Esophagus muscularis mucosa (tissue), 4 donors: ENCODE measurements at regions not wholly inside any gene's neighbourhood (a gene's known extent, or its start where the extent isn't known, plus 50 kb on each side); places are given as distances from the start of the nearest gene placed in this dataset.
"Not testable (repeated sequence)": the region's sequence is repeated elsewhere in the genome, so short reads cannot be mapped to it uniquely, and the experiment has no call there.

Experiments used
- DNase-seq: peaks from one replicate; pipeline ENCODE4 v3.0.0-alpha.2; 2017; ENCODE audit errors: extremely low spot score
- H3K27ac ChIP-seq, 4 donors: fragments of 200-600 bp; sonication (generic); replicated peaks in 1 of 4; 1 replicate in 3 of 4; 2 replicates in 1 of 4; pipeline ENCODE4 v1.5.1; 2016 to 2019; ENCODE audit warnings: mild to moderate bottlenecking in 1 of 4
- H3K27me3 ChIP-seq, 4 donors: fragments of 200-600 bp; sonication (generic); one replicate each; pipeline versions ENCODE4 v1.5.1 to v1.6.0; 2016 to 2019
- H3K36me3 ChIP-seq, 4 donors: fragments of 200-600 bp; sonication (generic); one replicate each; pipeline ENCODE4 v1.5.1; 2016 to 2019
- H3K4me1 ChIP-seq, 4 donors: fragments of 200-600 bp; sonication (generic); one replicate each; pipeline ENCODE4 v1.5.1; 2016 to 2019
- H3K4me3 ChIP-seq, 4 donors: fragments of 200-600 bp; sonication (generic); 1 replicate in 2 of 4; 2 replicates in 2 of 4; pipeline ENCODE4 v1.5.1; 2016 to 2019; ENCODE audit warnings: mild to moderate bottlenecking in 4 of 4, moderate library complexity in 1 of 4
- H3K9me3 ChIP-seq, 4 donors: fragments of 200-600 bp; sonication (generic); 1 replicate in 3 of 4; 2 replicates in 1 of 4; pipeline ENCODE4 v1.5.1; 2016 to 2019
- WGBS: methylation state at CpG from one replicate; pipeline ENCODE4 v1.1.5; 2018; 5-methylcytosine and 5-hydroxymethylcytosine counted together
- intact Hi-C: fragments of 100-400 bp; cut with DNase I; formaldehyde crosslinking; loops from one replicate; pipeline ENCODE4 v1.15.1; 2023
- small RNA-seq, 3 donors: library from RNA; depleted of rRNA; stranded (forward); fragments of <200 nt; gene quantifications; one replicate each; pipeline ENCODE3, GENCODE V24; 2016

GRCh38 chr22:15854978-15855377, 165.2 kb downstream of the POTEH start:
- H3K36me3 ChIP-seq, H3K9me3 ChIP-seq, H3K4me3 ChIP-seq, H3K27ac ChIP-seq, intact Hi-C loops, H3K4me1 ChIP-seq, DNase-seq, H3K27me3 ChIP-seq: not testable (repeated sequence)
- WGBS = no CpG with 5 or more reads among the region's 42 CpGs

GRCh38 chr22:15880926-15881325, 191.1 kb downstream of the POTEH start:
- DNase-seq, H3K36me3 ChIP-seq, intact Hi-C loops, H3K27me3 ChIP-seq, H3K4me1 ChIP-seq, H3K4me3 ChIP-seq, H3K9me3 ChIP-seq, H3K27ac ChIP-seq: not testable (repeated sequence)
- WGBS = 69% methylated on average over 3 of the region's 11 CpGs

DNA sequence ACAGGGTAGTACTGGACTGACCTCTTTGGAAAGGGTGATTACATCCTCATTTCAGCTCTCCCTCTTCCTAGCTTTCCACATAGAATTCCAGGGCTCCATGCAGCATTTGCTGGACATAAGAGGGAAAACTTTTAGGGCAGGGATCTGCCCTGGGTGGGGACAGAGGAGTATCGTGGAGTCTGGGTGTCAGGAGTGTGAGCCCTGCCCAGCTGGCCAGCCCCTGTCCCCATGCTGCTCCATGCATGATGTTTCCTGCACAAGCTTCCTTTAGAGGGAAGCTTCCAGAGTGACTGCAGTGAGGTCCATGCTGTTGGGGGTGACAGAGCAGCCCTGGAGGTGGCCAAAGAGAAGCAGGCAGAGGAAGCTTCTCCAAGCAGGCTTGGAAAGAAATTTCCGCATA, 214.5 kb downstream of the POTEH start:
- H3K27ac ChIP-seq, H3K27me3 ChIP-seq, H3K36me3 ChIP-seq, H3K4me1 ChIP-seq, DNase-seq, H3K9me3 ChIP-seq, H3K4me3 ChIP-seq, intact Hi-C loops: not testable (repeated sequence)
- WGBS = no CpG with 5 or more reads among the region's 2 CpGs

DNA sequence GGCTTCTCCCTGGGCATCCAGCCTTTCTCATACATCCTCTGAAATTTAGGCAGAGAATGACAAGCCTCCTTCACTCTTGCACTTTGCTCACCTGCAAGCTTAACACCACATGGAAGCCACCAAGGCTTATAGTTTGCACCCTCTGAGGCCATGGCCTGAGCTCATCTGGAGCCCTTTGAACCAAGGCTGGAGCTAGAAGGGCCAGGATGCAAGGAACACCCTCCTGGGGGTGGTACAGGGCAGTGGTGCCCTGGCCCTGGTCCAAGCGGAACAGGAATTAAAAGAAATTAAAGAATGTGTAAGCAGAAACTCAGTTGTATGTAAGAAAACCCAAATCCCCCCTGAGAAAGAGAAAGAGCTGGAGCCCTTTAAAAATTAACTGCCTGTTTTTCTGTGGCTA, 221.9 kb downstream of the POTEH start:
- H3K4me1 ChIP-seq, H3K36me3 ChIP-seq, H3K27ac ChIP-seq, intact Hi-C loops, H3K27me3 ChIP-seq, H3K4me3 ChIP-seq, H3K9me3 ChIP-seq, DNase-seq: not testable (repeated sequence)
- 88% methylated on average over 1 of the region's 1 CpG for WGBS

DNA sequence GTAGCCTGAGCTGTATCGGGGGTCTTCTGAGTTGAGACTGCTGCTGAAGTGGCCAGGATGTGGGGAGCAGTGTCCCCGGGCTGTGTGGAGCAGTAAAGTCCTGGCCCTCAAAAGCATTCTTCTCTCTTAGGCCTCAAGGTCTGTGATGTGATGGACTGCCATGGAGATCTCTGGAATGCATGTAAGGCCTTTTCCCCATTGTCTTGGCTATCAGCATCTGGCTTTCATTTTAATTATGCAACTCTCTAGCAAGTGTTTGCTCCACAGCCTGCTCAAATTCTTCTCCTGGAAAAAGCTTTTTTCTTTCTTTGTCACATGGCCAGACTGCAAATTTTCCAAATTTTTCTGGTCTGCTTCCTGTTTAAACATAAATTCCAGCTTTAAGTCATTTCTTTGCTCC, 229.3 kb downstream of the POTEH start:
- DNase-seq, H3K4me3 ChIP-seq, H3K4me1 ChIP-seq, H3K27me3 ChIP-seq, H3K36me3 ChIP-seq, H3K9me3 ChIP-seq, H3K27ac ChIP-seq, intact Hi-C loops: not testable (repeated sequence)
- whole genome bisulfite sequencing = no CpG with 5 or more reads among the region's 2 CpGs

- H3K4me3 ChIP-seq, intact Hi-C loops: not testable (repeated sequence)
- no CpG with 5 or more reads among the region's 4 CpGs for WGBS
These were observed 231.1 kb downstream of the POTEH start for GRCh38 chr22:15920941-15921340.

DNA sequence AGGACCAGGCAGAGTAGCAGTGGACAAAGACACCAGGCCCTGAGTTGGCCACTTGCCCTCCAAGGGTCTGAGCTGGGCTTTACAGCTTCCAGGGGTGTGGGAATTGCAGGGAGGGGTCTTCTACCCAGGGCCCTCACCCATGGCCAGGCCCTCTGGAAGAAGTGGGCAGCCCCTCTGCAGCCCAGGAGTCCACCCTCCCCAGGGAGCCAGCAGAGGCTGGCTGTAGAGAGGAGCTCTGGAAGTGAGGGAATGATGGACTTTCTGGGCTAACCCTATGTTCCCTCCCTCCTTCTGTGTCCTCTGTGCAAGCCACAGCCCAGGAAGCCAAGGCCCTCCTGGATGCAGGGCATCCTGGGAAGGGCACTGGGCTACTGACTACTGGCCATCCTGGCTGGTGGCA, 232.3 kb downstream of the POTEH start:
- H3K4me1 ChIP-seq, H3K27me3 ChIP-seq, H3K9me3 ChIP-seq, intact Hi-C loops, H3K4me3 ChIP-seq, H3K27ac ChIP-seq, H3K36me3 ChIP-seq: not testable (repeated sequence)
- peak; percentile 42 for DNase-seq

More at GRCh38 chr22:15920941-15921340, 231.1 kb downstream of the POTEH start:
- H3K9me3 ChIP-seq, H3K36me3 ChIP-seq, H3K27me3 ChIP-seq, H3K4me1 ChIP-seq, H3K27ac ChIP-seq: not testable (repeated sequence)
- peak; percentile 34 for DNase-seq

DNA sequence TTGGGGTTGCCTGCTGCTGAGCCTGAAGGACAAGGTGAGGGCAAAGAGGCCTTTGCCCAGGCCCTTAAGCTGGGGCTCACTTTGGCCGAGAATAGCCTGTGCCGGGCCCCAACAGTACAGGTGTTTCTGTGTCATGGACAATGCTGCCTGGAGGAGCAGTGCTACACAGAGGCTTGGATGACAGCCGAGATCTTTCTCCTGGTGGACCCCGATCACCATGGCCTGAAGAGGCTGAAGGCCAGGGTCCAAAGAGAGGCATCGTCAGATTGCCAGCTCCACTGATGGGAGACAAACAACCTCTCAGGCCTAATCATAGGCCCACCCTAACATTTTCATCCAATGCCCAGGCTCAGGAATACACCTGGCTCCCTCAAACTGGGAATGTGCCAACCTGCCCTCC, 232.8 kb downstream of the POTEH start:
- no CpG with 5 or more reads among the region's 5 CpGs for WGBS
- H3K4me1 ChIP-seq, intact Hi-C loops, H3K27me3 ChIP-seq, H3K4me3 ChIP-seq, H3K27ac ChIP-seq, H3K36me3 ChIP-seq, DNase-seq, H3K9me3 ChIP-seq: not testable (repeated sequence)

- intact Hi-C loops, H3K36me3 ChIP-seq, H3K4me3 ChIP-seq, DNase-seq, H3K9me3 ChIP-seq, H3K27ac ChIP-seq, H3K4me1 ChIP-seq, H3K27me3 ChIP-seq: not testable (repeated sequence)
- no CpG with 5 or more reads among the region's 2 CpGs for WGBS
These were observed 235.0 kb downstream of the POTEH start for GRCh38 chr22:15924820-15925219.

DNA sequence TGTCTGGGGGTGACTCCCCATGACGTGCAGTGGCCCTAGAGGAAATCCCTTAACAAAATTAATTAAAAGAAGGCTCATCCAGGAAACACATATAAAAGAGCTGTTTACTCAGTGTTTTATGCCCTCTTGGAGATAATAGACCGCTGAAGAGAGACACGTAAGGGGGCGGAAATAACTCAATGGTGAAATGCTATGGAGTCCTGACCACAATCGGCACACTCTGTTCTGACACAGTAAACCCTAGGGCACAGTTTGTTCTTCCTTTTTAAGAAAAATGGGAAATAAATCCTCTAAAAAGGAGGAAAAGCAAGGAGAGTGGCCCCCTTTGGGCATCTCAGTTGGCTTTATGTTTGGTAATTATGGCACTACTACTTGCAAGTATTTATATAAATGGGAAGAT, 237.3 kb downstream of the POTEH start:
- H3K27ac ChIP-seq, H3K4me3 ChIP-seq, H3K4me1 ChIP-seq, intact Hi-C loops, H3K9me3 ChIP-seq, H3K27me3 ChIP-seq, H3K36me3 ChIP-seq, DNase-seq: not testable (repeated sequence)
- 74% methylated on average over 4 of the region's 5 CpGs for WGBS

Small RNA genes in the stretch of these regions (small RNA-seq; reads per million reads assigned to genes)
- 0 reads per million in 3 donors for gene AP000522.1
